ENCODE measurements at regions not wholly inside any gene's neighbourhood (a gene's known extent, or its start where the extent isn't known, plus 50 kb on each side); places are given as distances from the start of the nearest gene placed in this dataset.

- intact Hi-C loops (cut with DNase I) = no loop called here
- no peak for DNase-seq (ENCODE audit: low spot score)
- 82% methylated on average over 7 of the region's 7 CpGs for WGBS
These were observed 1005.8 kb upstream of the NR2F2 start for GRCh38 chr15:95324656-95325055.

GRCh38 chr15:95325763-95326404, 1004.6 kb upstream of the NR2F2 start:
- no peak overlapping the region for H3K4me3 ChIP-seq
- TF ChIP-seq CTCF (IDR thresholded peaks at IDR 0.05) = no peak
- no peak for TF ChIP-seq POLR2A (IDR thresholded peaks at IDR 0.05)
- no peak for TF ChIP-seq POLR2AphosphoS5 (IDR thresholded peaks at IDR 0.05)
- H3K36me3 ChIP-seq = no peaks in the 10 kb centered on the region
- DNase-seq (ENCODE audit: low spot score) = no peak
- no peaks in the 10 kb centered on the region for H3K4me1 ChIP-seq (replicated peaks)
- H3K27ac ChIP-seq = no peak overlapping the region
- H3K27me3 ChIP-seq (replicated peaks; ENCODE audit: insufficient read depth) = peaks cover 2% of the 10 kb centered on the region
- whole genome bisulfite sequencing = 81% methylated on average over 7 of the region's 7 CpGs
- no peaks in the 10 kb centered on the region for H3K9me3 ChIP-seq
- intact Hi-C loops (cut with DNase I) = no loop called here

More at GRCh38 chr15:95324656-95325055, 1005.8 kb upstream of the NR2F2 start:
- Histone ChIP-seq H3K36me3 (no peaks in the 10 kb centered on the region), H3K27me3 (replicated peaks; ENCODE audit: insufficient read depth) (peaks cover 2% of the 10 kb centered on the region), H3K9me3 (no peaks in the 10 kb centered on the region), H3K4me1 (replicated peaks) (no peaks in the 10 kb centered on the region), H3K27ac (no peak overlapping the region), H3K4me3 (no peak overlapping the region)
- TF ChIP-seq CTCF (IDR thresholded peaks at IDR 0.05) (no peak), POLR2AphosphoS5 (IDR thresholded peaks at IDR 0.05) (no peak), POLR2A (IDR thresholded peaks at IDR 0.05) (no peak)

GRCh38 chr15:95326431-95327182, 1003.9 kb upstream of the NR2F2 start:
- Histone ChIP-seq H3K27me3 (replicated peaks; ENCODE audit: insufficient read depth) (peaks cover 2% of the 10 kb centered on the region), H3K9me3 (no peaks in the 10 kb centered on the region), H3K36me3 (no peaks in the 10 kb centered on the region), H3K4me1 (replicated peaks) (no peaks in the 10 kb centered on the region), H3K27ac (peak overlapping the region in 1 of 2 donors; percentile 26), H3K4me3 (peak overlapping the region; percentile 16 to 26)
- 8% methylated on average over 59 of the region's 59 CpGs for WGBS
- intact Hi-C loops (cut with DNase I) = no loop called here
- TF ChIP-seq POLR2AphosphoS5 (IDR thresholded peaks at IDR 0.05) = no peak
- DNase-seq (ENCODE audit: low spot score) = no peak

- H3K36me3 ChIP-seq = no peaks in the 10 kb centered on the region
- no peaks in the 10 kb centered on the region for H3K9me3 ChIP-seq
- peak overlapping the region; percentile 16 to 26 for H3K4me3 ChIP-seq
- intact Hi-C loops (cut with DNase I) = no loop called here
- no peak for TF ChIP-seq CTCF (IDR thresholded peaks at IDR 0.05)
- no peak for TF ChIP-seq POLR2A (IDR thresholded peaks at IDR 0.05)
- no peak for TF ChIP-seq POLR2AphosphoS5 (IDR thresholded peaks at IDR 0.05)
- H3K27ac ChIP-seq = no peak overlapping the region
- DNase-seq (ENCODE audit: low spot score) = no peak
- no peaks in the 10 kb centered on the region for H3K4me1 ChIP-seq (replicated peaks)
- peaks cover 2% of the 10 kb centered on the region for H3K27me3 ChIP-seq (replicated peaks; ENCODE audit: insufficient read depth)
- WGBS = 32% methylated on average over 10 of the region's 10 CpGs
These were observed 1003.3 kb upstream of the NR2F2 start for GRCh38 chr15:95327183-95327525.

- 55% methylated on average over 10 of the region's 10 CpGs for WGBS
- Histone ChIP-seq H3K4me3 (no peak overlapping the region), H3K27me3 (replicated peaks; ENCODE audit: insufficient read depth) (peaks cover 2% of the 10 kb centered on the region), H3K4me1 (replicated peaks) (no peaks in the 10 kb centered on the region), H3K9me3 (no peaks in the 10 kb centered on the region), H3K36me3 (no peaks in the 10 kb centered on the region), H3K27ac (no peak overlapping the region)
- TF ChIP-seq POLR2A (IDR thresholded peaks at IDR 0.05) = no peak
- no peak for TF ChIP-seq CTCF (IDR thresholded peaks at IDR 0.05)
- TF ChIP-seq POLR2AphosphoS5 (IDR thresholded peaks at IDR 0.05) = no peak
- no peak for DNase-seq (ENCODE audit: low spot score)
- intact Hi-C loops (cut with DNase I) = no loop called here
These were observed 1002.8 kb upstream of the NR2F2 start for GRCh38 chr15:95327661-95328060.
